Ovary (tissue), 3 donors: ENCODE measurements at regions not wholly inside any gene's neighbourhood (a gene's known extent, or its start where the extent isn't known, plus 50 kb on each side); places are given as distances from the start of the nearest gene placed in this dataset.

Experiments
- CTCF ChIP-seq, 3 donors: fragments of 450-650 bp in 2 of 3; fragments of 200-600 bp in 1 of 3; IDR thresholded peaks; one replicate each; pipeline versions ENCODE4 v1.5.1 to v1.8.0; 2016 to 2022; ENCODE audit warnings: antibody characterized with exemption in 3 of 3, mild to moderate bottlenecking in 1 of 3
- EP300 ChIP-seq: sonication (generic); formaldehyde crosslinking; IDR thresholded peaks from one replicate; pipeline ENCODE4 v1.6.1; 2017; ENCODE audit warnings: antibody characterized with exemption
- donor health status: DM: no; HTN: no; CAD: no.

- no peak for TF ChIP-seq CTCF (IDR thresholded peaks at IDR 0.05)
- TF ChIP-seq EP300, result no peak
These were observed 2067.3 kb upstream of the AGA start for GRCh38 chr4:179509489-179509888.
